NT2/D1 (cell line): ENCODE measurements at regions not wholly inside any gene's neighbourhood (a gene's known extent, or its start where the extent isn't known, plus 50 kb on each side); places are given as distances from the start of the nearest gene placed in this dataset.
"Not testable (repeated sequence)": the region's sequence is repeated elsewhere in the genome, so short reads cannot be mapped to it uniquely, and the experiment has no call there.

Experiments used
- DNase-seq: peaks from one replicate; pipeline ENCODE4 v3.0.0-alpha.2; 2011; ENCODE audit warnings: low read depth, low spot score
- H3K27me3 ChIP-seq: 2 replicates; pipeline ENCODE4 v1.6.0; 2011; ENCODE audit warnings: mild to moderate bottlenecking; ENCODE audit not compliant: insufficient read length, insufficient read depth
- H3K36me3 ChIP-seq: 2 replicates; pipeline ENCODE4 v1.6.1; 2011; ENCODE audit warnings: mild to moderate bottlenecking, low read length, mixed read lengths; ENCODE audit not compliant: insufficient read depth, insufficient read length
- H3K4me1 ChIP-seq: 2 replicates; pipeline ENCODE4 v1.5.1; 2011; ENCODE audit not compliant: insufficient read depth, insufficient read length
- H3K4me3 ChIP-seq: 2 replicates; pipeline ENCODE4 v1.5.1; 2011; ENCODE audit warnings: low read depth; ENCODE audit not compliant: insufficient read length
- H3K9ac ChIP-seq: 2 replicates; pipeline ENCODE4 v1.6.0; 2011; ENCODE audit warnings: low read depth; ENCODE audit not compliant: insufficient read length
- H3K9me3 ChIP-seq: 2 replicates; pipeline ENCODE4 v1.5.1; 2011; ENCODE audit warnings: mild to moderate bottlenecking, low read length; ENCODE audit not compliant: insufficient read depth

DNA sequence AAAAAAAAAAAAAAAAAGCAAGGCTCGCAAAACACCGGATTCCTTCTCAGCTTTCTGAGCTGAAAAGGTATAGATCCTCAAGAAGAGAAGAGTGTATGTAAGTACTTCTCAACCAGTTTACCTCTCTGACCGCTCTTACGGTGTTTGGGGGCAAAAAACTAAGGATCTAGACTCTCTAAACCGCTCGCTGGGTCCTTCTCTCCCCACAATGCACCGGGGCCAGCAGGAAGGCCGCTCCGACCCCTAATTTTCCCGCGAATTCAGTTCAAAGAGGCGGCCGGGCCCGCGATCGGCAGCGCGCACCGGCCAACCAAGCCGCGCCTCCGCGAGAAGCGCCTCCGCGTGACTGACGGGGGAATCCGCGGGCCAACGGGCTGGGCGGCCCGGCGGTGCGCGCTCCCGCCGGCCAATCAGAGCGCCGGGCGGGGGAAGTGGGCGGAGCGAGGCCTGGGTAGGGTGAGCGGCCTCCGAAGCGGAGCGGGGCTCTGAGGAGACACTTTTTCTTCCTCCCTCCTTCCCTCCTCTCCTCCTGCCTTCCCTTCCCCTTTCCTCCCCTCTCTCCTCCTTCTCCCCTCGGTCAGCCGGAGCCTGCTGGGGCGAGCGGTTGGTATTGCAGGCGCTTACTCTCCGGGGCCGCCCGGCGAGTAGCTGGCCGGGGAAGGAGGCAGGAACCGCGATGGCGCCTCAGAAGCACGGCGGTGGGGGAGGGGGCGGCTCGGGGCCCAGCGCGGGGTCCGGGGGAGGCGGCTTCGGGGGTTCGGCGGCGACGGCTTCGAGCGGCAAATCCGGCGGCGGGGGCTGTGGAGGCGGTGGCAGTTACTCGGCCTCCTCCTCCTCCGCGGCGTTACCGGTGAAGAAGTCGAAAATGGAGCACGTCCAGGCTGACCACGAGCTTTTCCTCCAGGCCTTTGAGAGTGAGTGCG is 93.0 kb downstream of the CRLF3 start:
- H3K9ac ChIP-seq: peak overlapping the region; percentile 85
- H3K4me3 ChIP-seq: peak overlapping the region; percentile 61
- H3K27me3 ChIP-seq, H3K9me3 ChIP-seq, H3K4me1 ChIP-seq, H3K36me3 ChIP-seq: not testable (repeated sequence)
- DNase-seq: peak; percentile 50

DNA sequence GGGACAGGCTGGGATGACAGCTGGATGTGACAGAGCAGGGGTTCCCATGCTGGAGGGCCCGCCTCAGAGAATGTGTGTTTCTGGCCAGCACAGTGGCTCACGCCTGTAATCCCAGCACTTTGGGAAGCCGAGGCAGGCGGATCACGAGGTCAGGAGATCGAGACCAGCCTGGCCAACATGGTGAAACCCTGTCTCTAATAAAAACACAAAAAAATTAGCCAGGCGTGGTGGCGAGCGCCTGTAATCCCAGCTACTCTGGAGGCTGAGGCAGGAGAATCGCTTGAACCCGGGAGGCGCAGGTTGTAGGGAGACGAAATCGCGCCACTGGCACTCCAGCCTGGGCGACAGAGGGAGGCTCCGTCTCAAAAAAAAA is 93.7 kb downstream of the CRLF3 start:
- H3K9ac ChIP-seq: not testable (repeated sequence)

DNA sequence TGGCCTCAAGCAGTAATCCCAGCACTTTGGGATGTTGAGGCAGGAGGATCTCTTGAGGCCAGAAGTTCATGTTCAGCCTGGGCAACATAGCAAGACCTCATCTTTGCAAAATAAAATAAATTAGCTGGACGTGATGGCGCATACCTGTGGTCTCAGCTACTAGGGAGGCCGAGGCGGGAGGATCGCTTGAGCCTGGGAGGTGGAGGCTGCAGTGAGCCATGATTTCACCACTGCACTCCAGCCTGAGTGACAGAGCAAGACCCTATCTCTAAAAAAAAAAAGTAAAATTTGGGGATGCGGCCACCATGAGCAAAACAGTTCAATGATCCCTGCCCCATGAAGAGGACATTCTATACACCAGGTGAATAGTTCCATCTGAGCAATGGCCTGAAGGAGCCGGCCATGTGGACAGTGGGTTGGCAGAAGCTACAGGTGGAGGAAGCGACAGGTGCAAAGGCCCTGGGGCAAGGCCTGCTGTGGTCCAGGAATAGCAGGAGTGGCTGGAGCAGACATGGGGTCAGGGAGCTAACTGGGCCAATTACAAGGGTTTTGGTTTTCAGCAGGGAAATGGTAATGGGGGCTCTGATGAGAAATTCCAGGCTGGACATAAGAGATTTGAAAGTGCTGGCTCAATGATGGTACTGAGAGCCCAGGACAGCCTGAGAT is 94.2 kb downstream of the CRLF3 start:
- not testable (repeated sequence) for H3K27me3 ChIP-seq, H3K4me3 ChIP-seq, H3K4me1 ChIP-seq, H3K9me3 ChIP-seq, H3K9ac ChIP-seq, DNase-seq, H3K36me3 ChIP-seq

More for the DNA sequence above, 93.7 kb downstream of the CRLF3 start:
- H3K9me3 ChIP-seq, H3K4me3 ChIP-seq, DNase-seq, H3K36me3 ChIP-seq, H3K27me3 ChIP-seq, H3K4me1 ChIP-seq: not testable (repeated sequence)

DNA sequence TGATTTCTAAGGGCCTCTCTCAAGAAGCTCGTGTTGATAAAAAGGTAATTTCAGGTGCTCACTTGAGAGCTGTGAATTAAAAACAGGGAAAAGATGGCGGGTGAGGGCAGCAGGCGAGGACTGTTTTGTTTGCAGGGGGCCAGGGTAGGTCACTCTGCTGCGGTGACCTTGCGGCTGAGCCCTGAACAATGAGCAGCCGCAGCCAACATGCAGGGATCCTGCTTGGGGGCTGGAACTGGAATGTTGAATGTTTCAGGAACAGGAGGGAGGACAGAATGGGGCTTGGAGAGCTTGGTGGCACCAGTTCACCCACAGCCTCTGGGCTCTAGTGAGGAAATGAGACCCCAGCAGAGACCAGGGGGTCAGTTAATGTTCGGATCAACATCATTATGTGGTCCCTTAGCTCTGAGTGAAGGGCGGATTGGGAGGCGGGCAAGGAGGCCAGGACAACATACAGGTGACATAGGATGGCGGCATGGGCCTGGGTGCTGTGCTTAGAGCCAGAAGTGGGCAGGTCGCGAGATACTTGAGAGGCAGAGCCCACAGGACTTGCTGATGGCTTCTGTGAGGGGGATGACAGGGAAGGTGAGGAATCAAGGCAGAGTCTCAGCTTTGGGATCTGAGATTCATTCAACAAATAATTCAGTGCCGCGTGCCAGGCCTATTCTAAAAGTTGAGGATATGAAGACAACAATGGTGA is 94.9 kb downstream of the CRLF3 start:
- not testable (repeated sequence) for DNase-seq, H3K9me3 ChIP-seq, H3K4me3 ChIP-seq, H3K4me1 ChIP-seq, H3K27me3 ChIP-seq, H3K36me3 ChIP-seq
- peak overlapping the region; percentile 21 for H3K9ac ChIP-seq

DNA sequence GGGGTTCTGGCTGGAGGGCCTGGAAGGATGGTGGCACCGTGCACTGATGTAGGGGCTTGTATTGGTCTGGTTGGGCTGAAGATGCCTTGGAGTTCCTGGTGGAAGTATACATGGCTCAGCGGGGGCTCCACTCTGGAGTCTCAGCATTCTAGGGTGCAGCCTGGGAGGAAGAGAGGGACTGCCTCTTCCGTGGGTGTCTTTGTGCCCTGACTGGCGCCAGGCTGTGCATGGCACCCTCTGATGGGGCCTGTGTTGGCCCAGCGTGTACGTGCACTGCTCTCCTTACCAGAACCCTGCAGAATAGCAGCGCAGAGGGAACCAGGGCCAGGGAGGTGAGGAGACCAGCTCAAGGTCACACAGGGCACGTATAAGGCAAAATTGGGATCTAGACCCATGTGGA is 97.0 kb downstream of the CRLF3 start:
- not testable (repeated sequence) for DNase-seq, H3K4me3 ChIP-seq, H3K27me3 ChIP-seq, H3K36me3 ChIP-seq, H3K9ac ChIP-seq, H3K9me3 ChIP-seq, H3K4me1 ChIP-seq

DNA sequence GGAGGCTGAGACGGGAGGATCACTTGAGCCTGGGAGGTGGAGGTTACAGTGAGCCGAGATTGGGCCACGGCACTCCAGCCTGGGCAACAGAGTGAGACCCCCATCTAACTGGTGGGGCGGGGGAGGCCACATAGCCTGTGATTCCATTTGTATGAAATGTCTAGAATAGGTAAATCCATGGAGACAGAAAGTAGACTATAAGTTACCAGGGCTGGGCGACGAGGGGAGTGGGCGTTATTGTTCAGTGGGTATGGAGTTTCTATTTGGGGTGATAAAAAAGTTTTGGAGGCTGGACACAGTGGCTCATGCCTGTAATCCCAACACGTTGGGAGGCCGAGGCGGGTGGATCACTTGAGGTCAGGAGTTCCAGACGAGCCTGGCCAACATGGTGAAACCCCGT is 97.8 kb downstream of the CRLF3 start:
- H3K9me3 ChIP-seq, H3K27me3 ChIP-seq, H3K4me3 ChIP-seq, DNase-seq, H3K36me3 ChIP-seq, H3K4me1 ChIP-seq, H3K9ac ChIP-seq: not testable (repeated sequence)

DNA sequence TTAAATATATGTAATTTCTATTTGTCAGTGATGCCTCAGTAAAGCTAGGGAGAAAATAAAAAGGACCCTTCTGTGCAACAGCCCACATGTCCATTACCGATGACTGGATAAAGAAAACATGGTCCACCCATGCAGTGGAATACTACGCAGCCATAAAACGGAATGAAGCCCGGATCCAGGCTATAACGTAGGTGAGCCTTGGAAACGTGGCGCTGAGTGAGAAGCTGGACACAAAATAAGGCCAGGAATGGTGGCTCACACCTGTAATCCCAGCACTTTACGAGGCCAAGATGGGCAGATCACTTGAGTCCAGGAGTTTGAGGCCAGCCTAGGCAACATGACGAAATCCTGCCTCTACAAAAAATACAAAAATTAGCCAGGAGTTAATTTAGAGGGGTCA is 98.2 kb downstream of the CRLF3 start:
- not testable (repeated sequence) for DNase-seq, H3K4me3 ChIP-seq, H3K9ac ChIP-seq, H3K36me3 ChIP-seq, H3K4me1 ChIP-seq, H3K9me3 ChIP-seq, H3K27me3 ChIP-seq

DNA sequence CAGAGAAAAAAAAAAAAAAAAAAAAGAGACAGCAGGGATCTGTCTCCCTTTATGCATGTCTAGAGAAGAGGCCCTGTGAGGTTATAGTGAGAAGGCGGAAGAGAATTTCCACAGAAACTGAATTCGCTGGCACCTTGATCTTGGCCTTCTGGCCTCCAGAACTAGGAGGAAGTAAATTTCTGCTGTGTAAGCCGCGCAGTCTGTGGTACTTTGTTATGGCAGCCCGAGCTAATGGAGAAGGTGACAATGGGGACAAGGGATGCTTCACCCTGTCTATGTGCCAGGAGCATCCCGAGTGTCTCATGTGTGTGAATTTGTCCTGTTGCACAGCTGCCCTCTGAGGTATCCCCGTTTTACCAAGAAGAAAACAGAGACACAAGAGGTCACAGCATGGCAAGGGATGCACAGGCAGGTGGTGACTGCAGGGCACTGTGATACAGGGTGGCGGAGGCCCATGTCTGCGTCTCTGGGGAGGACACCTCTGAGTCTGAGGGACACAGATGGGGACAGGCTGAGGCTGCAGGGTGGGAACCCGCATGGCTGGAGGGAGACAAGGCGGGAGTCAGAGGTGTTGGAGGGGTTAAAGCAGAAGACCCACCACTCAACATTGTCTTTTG is 100.3 kb downstream of the CRLF3 start:
- H3K9ac ChIP-seq, H3K27me3 ChIP-seq, DNase-seq, H3K36me3 ChIP-seq, H3K4me3 ChIP-seq, H3K4me1 ChIP-seq, H3K9me3 ChIP-seq: not testable (repeated sequence)

DNA sequence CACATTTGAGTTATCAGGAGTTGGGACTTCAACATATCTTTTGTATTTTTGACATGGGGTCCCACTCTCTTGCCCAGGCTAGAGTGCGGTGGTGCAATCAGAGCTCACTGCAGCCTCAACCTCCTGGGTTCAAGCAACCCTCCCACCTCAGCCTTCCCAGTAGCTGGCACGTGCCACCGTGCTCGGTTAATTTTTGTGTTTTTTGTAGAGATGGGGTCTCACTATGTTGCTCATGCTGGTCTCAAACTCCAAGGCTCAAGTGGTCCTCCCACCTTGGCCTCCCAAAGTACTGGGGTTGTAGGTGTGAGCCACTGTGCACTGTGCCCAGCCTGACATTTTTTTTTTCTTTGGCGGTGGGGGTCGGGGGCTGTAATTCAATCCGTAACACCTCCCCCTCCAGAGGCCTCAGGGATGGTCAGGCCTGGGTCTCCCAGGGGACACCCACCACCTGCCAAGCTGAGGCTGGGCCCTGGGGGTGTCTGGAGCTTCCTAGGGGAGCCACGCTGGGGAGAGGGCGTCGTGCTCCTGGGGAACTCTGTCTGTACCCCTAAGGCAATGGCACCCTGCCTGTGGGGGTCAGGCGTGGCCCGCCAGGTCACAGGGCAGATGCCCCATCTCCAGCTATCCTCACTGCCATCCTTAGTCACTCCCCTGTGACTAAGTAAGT is 102.2 kb downstream of the CRLF3 start:
- not testable (repeated sequence) for H3K9me3 ChIP-seq, H3K9ac ChIP-seq, H3K4me1 ChIP-seq, H3K27me3 ChIP-seq, DNase-seq, H3K4me3 ChIP-seq, H3K36me3 ChIP-seq

DNA sequence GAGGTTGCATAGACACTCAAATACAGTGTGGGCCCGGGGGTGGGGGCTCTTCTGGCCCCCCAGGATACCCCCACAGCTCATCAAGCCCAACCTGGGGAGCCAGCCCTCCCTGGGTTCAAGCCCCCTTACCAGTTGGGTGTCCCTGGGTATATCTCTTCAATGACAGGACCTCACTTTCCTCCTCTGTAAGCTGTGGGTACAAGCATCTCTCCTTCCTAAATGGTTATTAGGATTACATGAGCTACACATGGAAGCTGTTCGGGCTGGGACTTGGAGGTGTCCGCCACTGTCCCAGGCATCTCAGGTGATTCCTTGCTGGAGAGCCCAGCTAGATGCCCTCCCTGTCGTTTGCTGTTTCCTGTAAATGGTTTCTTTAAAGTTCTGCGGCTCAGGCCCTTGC is 103.5 kb downstream of the CRLF3 start:
- not testable (repeated sequence) for H3K4me1 ChIP-seq, H3K9ac ChIP-seq, DNase-seq, H3K9me3 ChIP-seq, H3K36me3 ChIP-seq, H3K4me3 ChIP-seq, H3K27me3 ChIP-seq
